HL-60 (cell line): ENCODE measurements at regions not wholly inside any gene's neighbourhood (a gene's known extent, or its start where the extent isn't known, plus 50 kb on each side); places are given as distances from the start of the nearest gene placed in this dataset.

Source experiments
- GABPA ChIP-seq: IDR thresholded peaks from 2 replicates; pipeline ENCODE4 v1.6.1; 2012; ENCODE audit warnings: low read depth
- POLR2AphosphoS5 ChIP-seq: IDR thresholded peaks from 2 replicates; pipeline ENCODE4 v1.6.1; 2012; ENCODE audit warnings: low read depth
- SPI1 ChIP-seq: IDR thresholded peaks from 2 replicates; pipeline ENCODE4 v1.6.1; 2012; ENCODE audit warnings: low read depth, mild to moderate bottlenecking, borderline replicate concordance
- TF ChIP-seq, protein P1 (sequence below): IDR thresholded peaks from one replicate; pipeline ENCODE4 v1.5.1; 2011; ENCODE audit warnings: low read length, control low read depth, inconsistent platforms; ENCODE audit not compliant: insufficient read depth
- TF ChIP-seq, protein P2 (sequence below): IDR thresholded peaks from 2 replicates; pipeline ENCODE4 v1.6.1; 2012; ENCODE audit warnings: low read depth; ENCODE audit not compliant: insufficient replicate concordance

DNA sequence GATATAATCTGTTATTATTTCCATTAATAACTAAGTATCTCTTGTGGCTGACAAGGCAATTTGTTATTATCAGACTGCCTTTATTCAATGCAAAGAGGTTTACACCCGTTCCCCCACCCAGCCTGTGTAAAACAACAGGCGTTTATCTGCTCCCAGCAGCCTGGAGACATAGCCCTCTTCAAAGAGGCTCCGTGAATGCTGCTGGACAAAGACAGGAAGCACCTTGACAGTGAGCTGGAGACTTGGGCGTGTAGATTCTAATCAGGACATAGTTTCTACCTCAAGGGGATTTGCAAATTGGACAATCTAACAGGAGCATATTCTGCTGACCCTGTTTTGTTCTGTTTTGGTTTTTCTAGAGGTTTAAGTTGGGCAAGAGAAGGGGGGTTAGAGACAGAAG lies 733.0 kb upstream of the KIRREL3 start:
- TF ChIP-seq, protein P1, sequence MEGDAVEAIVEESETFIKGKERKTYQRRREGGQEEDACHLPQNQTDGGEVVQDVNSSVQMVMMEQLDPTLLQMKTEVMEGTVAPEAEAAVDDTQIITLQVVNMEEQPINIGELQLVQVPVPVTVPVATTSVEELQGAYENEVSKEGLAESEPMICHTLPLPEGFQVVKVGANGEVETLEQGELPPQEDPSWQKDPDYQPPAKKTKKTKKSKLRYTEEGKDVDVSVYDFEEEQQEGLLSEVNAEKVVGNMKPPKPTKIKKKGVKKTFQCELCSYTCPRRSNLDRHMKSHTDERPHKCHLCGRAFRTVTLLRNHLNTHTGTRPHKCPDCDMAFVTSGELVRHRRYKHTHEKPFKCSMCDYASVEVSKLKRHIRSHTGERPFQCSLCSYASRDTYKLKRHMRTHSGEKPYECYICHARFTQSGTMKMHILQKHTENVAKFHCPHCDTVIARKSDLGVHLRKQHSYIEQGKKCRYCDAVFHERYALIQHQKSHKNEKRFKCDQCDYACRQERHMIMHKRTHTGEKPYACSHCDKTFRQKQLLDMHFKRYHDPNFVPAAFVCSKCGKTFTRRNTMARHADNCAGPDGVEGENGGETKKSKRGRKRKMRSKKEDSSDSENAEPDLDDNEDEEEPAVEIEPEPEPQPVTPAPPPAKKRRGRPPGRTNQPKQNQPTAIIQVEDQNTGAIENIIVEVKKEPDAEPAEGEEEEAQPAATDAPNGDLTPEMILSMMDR: no peak
- TF ChIP-seq, protein P2, sequence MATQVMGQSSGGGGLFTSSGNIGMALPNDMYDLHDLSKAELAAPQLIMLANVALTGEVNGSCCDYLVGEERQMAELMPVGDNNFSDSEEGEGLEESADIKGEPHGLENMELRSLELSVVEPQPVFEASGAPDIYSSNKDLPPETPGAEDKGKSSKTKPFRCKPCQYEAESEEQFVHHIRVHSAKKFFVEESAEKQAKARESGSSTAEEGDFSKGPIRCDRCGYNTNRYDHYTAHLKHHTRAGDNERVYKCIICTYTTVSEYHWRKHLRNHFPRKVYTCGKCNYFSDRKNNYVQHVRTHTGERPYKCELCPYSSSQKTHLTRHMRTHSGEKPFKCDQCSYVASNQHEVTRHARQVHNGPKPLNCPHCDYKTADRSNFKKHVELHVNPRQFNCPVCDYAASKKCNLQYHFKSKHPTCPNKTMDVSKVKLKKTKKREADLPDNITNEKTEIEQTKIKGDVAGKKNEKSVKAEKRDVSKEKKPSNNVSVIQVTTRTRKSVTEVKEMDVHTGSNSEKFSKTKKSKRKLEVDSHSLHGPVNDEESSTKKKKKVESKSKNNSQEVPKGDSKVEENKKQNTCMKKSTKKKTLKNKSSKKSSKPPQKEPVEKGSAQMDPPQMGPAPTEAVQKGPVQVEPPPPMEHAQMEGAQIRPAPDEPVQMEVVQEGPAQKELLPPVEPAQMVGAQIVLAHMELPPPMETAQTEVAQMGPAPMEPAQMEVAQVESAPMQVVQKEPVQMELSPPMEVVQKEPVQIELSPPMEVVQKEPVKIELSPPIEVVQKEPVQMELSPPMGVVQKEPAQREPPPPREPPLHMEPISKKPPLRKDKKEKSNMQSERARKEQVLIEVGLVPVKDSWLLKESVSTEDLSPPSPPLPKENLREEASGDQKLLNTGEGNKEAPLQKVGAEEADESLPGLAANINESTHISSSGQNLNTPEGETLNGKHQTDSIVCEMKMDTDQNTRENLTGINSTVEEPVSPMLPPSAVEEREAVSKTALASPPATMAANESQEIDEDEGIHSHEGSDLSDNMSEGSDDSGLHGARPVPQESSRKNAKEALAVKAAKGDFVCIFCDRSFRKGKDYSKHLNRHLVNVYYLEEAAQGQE: no peak
- TF ChIP-seq POLR2AphosphoS5 (no peak), GABPA (no peak), SPI1 (no peak)
